Sigmoid colon (tissue), 4 donors: ENCODE measurements at regions not wholly inside any gene's neighbourhood (a gene's known extent, or its start where the extent isn't known, plus 50 kb on each side); places are given as distances from the start of the nearest gene placed in this dataset.

Experiments
- CTCF ChIP-seq, 4 experiments: fragments of 450-650 bp in 3 of 4; fragments of 200-600 bp in 1 of 4; IDR thresholded peaks; one replicate each; pipeline ENCODE4 v1.5.1; 2016 to 2019; ENCODE audit warnings: antibody characterized with exemption in 4 of 4, mild to moderate bottlenecking in 3 of 4, moderate library complexity in 2 of 4
- EP300 ChIP-seq, 4 donors: sonication (generic); formaldehyde crosslinking; IDR thresholded peaks; one replicate each; pipeline ENCODE4 v1.6.1; 2017; ENCODE audit warnings: antibody characterized with exemption in 4 of 4
- POLR2A ChIP-seq, 2 donors: fragments of 450-650 bp; IDR thresholded peaks; one replicate each; pipeline ENCODE4 v1.6.1; 2016; ENCODE audit warnings: antibody characterized with exemption in 2 of 2, mild to moderate bottlenecking in 2 of 2, moderate library complexity in 2 of 2

- no peak for TF ChIP-seq EP300 (IDR thresholded peaks at IDR 0.05)
- no peak for TF ChIP-seq CTCF (IDR thresholded peaks at IDR 0.05)
- TF ChIP-seq POLR2A (IDR thresholded peaks at IDR 0.05), result no peak
Measured at GRCh38 chr1:91578320-91579109, 77.9 kb downstream of the CDC7 start.
